GM12878 (cell line): ENCODE measurements at regions not wholly inside any gene's neighbourhood (a gene's known extent, or its start where the extent isn't known, plus 50 kb on each side); places are given as distances from the start of the nearest gene placed in this dataset.

Source experiments
- ATAC-seq: fragments of 200-7000 bp; cut with Tn5 transposase; 3 replicates; pipeline ENCODE4 v1.9.1; 2020; ENCODE audit warnings: mild to moderate bottlenecking, moderate library complexity
- BruUV-seq: library from RNA; stranded (reverse); fragments of 400-500 nt; replicated peaks from 2 replicates; lab custom pipeline; 2021; lab: Mats Ljungman, UMichigan
- CTCF ChIA-PET: fragments of 300-600 bp; sonication (Branson Sonifier 250); formaldehyde crosslinking; extraction: SDS; loops from one replicate; lab custom pipeline; 2021; ENCODE audit warnings: inconsistent platforms; lab: Yijun Ruan, JAX
- POLR2A ChIA-PET: fragments of 350-600 bp; formaldehyde crosslinking; extraction: SDS; loops from one replicate; lab custom pipeline; 2021; ENCODE audit warnings: inconsistent platforms; lab: Charles Lee
- RAD21 ChIA-PET: fragments of 300-600 bp; sonication (Branson Sonifier 250); formaldehyde crosslinking; loops from one replicate; lab custom pipeline; 2023; ENCODE audit warnings: antibody characterized with exemption; ENCODE audit not compliant: unreplicated experiment; lab: Charles Lee
- SMC1A ChIA-PET: fragments of 300-600 bp; sonication (Branson Sonifier 250); formaldehyde crosslinking; loops from one replicate; lab custom pipeline; 2023; ENCODE audit not compliant: unreplicated experiment, uncharacterized antibody; lab: Charles Lee
- DNase-seq: peaks from one replicate; pipeline ENCODE4 v3.0.0-alpha.2; 2011; ENCODE audit warnings: low read depth, low spot score
- FAIRE-seq: peaks from 3 replicates; lab custom pipeline; 2011; peaks lifted over from hg19 to GRCh38; lab: Jason Lieb, UNC
- H2AFZ ChIP-seq: 2 replicates; pipeline ENCODE4 v1.6.0; 2011; ENCODE audit warnings: low read depth, low read length, control low read depth; ENCODE audit not compliant: control insufficient read depth
- H3K27ac ChIP-seq: 2 replicates; pipeline ENCODE4 v1.5.1; 2011; ENCODE audit warnings: control low read depth; ENCODE audit not compliant: control insufficient read depth, insufficient read depth
- H3K27me3 ChIP-seq, 2 experiments: replicated peaks in 1 of 2; 2 replicates each; pipeline versions ENCODE4 v1.6.0 to v1.6.1; 2011; ENCODE audit warnings: low read length in 1 of 2; ENCODE audit not compliant: control insufficient read depth in 2 of 2, insufficient read depth in 2 of 2
- H3K36me3 ChIP-seq, 2 experiments: 2 replicates each; pipeline ENCODE4 v1.5.1; 2011; ENCODE audit warnings: low read length in 1 of 2; ENCODE audit not compliant: control insufficient read depth in 2 of 2, insufficient read depth in 2 of 2
- H3K4me1 ChIP-seq: 2 replicates; pipeline ENCODE4 v1.6.1; 2011; ENCODE audit warnings: mild to moderate bottlenecking, low read length, moderate library complexity, mixed read lengths; ENCODE audit not compliant: control insufficient read depth, insufficient read depth
- H3K4me2 ChIP-seq: 2 replicates; pipeline ENCODE4 v1.6.0; 2011; ENCODE audit warnings: control low read depth; ENCODE audit not compliant: control insufficient read depth, insufficient read depth
- H3K4me3 ChIP-seq: fragments of 200-600 bp; sonication (generic); 2 replicates; pipeline ENCODE4 v1.5.1; 2016
- H3K79me2 ChIP-seq: 2 replicates; pipeline ENCODE4 v1.6.0; 2011; ENCODE audit warnings: low read length; ENCODE audit not compliant: control insufficient read depth, insufficient read depth
- H3K9ac ChIP-seq: 2 replicates; pipeline ENCODE4 v1.8.0; 2011; ENCODE audit warnings: low read length, control low read depth, mixed read lengths; ENCODE audit not compliant: control insufficient read depth, insufficient read depth
- H3K9me3 ChIP-seq: replicated peaks from 3 replicates; pipeline ENCODE4 v1.5.1; 2011; ENCODE audit warnings: mild to moderate bottlenecking, low read length; ENCODE audit not compliant: control insufficient read depth, insufficient read depth
- H4K20me1 ChIP-seq: 2 replicates; pipeline ENCODE4 v1.6.0; 2011; ENCODE audit not compliant: control insufficient read depth, insufficient read depth
- CHD1 ChIP-seq: IDR thresholded peaks from 2 replicates; pipeline ENCODE4 v1.6.1; 2012; ENCODE audit warnings: low read depth, low read length, improper control_type of control experiment
- ELK1 ChIP-seq: IDR thresholded peaks from 2 replicates; pipeline ENCODE4 v1.6.1; 2012; ENCODE audit warnings: low read depth, low read length, improper control_type of control experiment
- IRF5 ChIP-seq: fragments of 450-650 bp; IDR thresholded peaks from 2 replicates; pipeline ENCODE4 v1.6.1; 2017; ENCODE audit warnings: borderline replicate concordance
- KDM1A ChIP-seq: fragments of 200-600 bp; sonication (generic); IDR thresholded peaks from 2 replicates; pipeline ENCODE4 v1.6.1; 2016; ENCODE audit warnings: borderline replicate concordance
- LARP7 ChIP-seq: fragments of 450-650 bp; IDR thresholded peaks from 2 replicates; pipeline ENCODE4 v1.6.1; 2017; ENCODE audit warnings: mild to moderate bottlenecking
- NBN ChIP-seq: fragments of 450-650 bp; IDR thresholded peaks from 2 replicates; pipeline ENCODE4 v1.6.1; 2016
- NKRF ChIP-seq: fragments of 450-650 bp; conservative IDR thresholded peaks from 2 replicates; pipeline ENCODE4 v1.6.1; 2017; ENCODE audit warnings: mild to moderate bottlenecking, moderate library complexity
- RFX5 ChIP-seq: IDR thresholded peaks from 2 replicates; pipeline ENCODE4 v1.6.1; 2011; ENCODE audit warnings: low read depth, low read length, improper control_type of control experiment
- RUNX3 ChIP-seq: IDR thresholded peaks from 2 replicates; pipeline ENCODE4 v1.6.1; 2012; ENCODE audit warnings: low read length, inconsistent platforms
- ZSCAN29 ChIP-seq: fragments of 450-650 bp; IDR thresholded peaks from 2 replicates; pipeline ENCODE4 v1.6.1; 2017; ENCODE audit warnings: mild to moderate bottlenecking, moderate library complexity
- WGBS: methylation state at CpG from one replicate; pipeline ENCODE4 v1.1.6; 2016; ENCODE audit warnings: low lambda C conversion rate; ENCODE audit not compliant: insufficient replicate concordance, insufficient coverage; ENCODE audit errors: missing lambda C conversion rate; 5-methylcytosine and 5-hydroxymethylcytosine counted together
- in situ Hi-C: fragments of 300-500 bp; cut with MboI; formaldehyde crosslinking; loops from 9 replicates; pipeline ENCODE4 v1.14.3; 2018; ENCODE audit warnings: mixed read lengths
- intact Hi-C: fragments of 100-400 bp; cut with micrococcal nuclease; formaldehyde crosslinking; loops from one replicate; pipeline ENCODE4 v1.14.2; 2022; ENCODE audit not compliant: unreplicated experiment
- TF ChIP-seq, protein P1 (sequence below): fragments of 450-650 bp; IDR thresholded peaks from 2 replicates; pipeline ENCODE4 v1.6.1; 2017; ENCODE audit warnings: antibody characterized with exemption, mild to moderate bottlenecking, moderate library complexity
- TF ChIP-seq, protein P2 (sequence below): fragments of 450-650 bp; formaldehyde crosslinking; IDR thresholded peaks from 2 replicates; pipeline ENCODE4 v1.5.0; 2022; ENCODE audit warnings: mild to moderate bottlenecking, missing genetic modification characterization

GRCh38 chr3:144831955-144832716 lies 860.5 kb downstream of the DIPK2A start (continued):
- TF ChIP-seq IRF5 (no peak), RFX5 (no peak)
- TF ChIP-seq, protein P1, sequence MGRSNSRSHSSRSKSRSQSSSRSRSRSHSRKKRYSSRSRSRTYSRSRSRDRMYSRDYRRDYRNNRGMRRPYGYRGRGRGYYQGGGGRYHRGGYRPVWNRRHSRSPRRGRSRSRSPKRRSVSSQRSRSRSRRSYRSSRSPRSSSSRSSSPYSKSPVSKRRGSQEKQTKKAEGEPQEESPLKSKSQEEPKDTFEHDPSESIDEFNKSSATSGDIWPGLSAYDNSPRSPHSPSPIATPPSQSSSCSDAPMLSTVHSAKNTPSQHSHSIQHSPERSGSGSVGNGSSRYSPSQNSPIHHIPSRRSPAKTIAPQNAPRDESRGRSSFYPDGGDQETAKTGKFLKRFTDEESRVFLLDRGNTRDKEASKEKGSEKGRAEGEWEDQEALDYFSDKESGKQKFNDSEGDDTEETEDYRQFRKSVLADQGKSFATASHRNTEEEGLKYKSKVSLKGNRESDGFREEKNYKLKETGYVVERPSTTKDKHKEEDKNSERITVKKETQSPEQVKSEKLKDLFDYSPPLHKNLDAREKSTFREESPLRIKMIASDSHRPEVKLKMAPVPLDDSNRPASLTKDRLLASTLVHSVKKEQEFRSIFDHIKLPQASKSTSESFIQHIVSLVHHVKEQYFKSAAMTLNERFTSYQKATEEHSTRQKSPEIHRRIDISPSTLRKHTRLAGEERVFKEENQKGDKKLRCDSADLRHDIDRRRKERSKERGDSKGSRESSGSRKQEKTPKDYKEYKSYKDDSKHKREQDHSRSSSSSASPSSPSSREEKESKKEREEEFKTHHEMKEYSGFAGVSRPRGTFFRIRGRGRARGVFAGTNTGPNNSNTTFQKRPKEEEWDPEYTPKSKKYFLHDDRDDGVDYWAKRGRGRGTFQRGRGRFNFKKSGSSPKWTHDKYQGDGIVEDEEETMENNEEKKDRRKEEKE = no peak

DNA sequence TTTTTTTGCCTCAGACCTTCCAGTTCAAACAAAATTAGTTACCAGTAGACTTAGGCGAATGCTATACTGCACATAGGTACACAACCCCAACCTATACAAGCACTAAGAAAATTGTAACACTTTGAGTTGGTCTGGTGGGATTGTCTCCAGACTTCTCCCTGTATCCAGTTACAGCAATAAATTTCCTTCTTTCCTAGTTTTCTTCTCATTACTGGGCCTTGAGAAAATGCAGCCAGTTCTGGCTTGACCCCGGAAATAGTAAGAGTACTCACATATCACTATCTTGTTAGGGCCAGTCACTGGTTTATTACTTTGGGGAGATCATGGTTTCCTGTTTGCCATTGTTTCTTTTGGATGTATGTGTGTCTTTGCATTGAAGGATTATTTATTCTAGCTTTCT lies 868.4 kb downstream of the DIPK2A start:
- 17% methylated on average over 2 of the region's 2 CpGs for WGBS
- in situ Hi-C loops (no loop called here), intact Hi-C loops (no loop called here)
- ChIA-PET SMC1A (no interaction called here), CTCF (no interaction called here), RAD21 (no interaction called here), POLR2A (no interaction called here)
- Histone ChIP-seq H3K27ac (no peak overlapping the region), H3K4me2 (no peak overlapping the region), H3K9me3 (no peaks in the 10 kb centered on the region; the same call in 2 of the 3 replicates), H3K27me3 (no peaks in the 10 kb centered on the region), H3K79me2 (no peaks in the 10 kb centered on the region), H3K4me3 (no peak overlapping the region), H3K36me3 (no peaks in the 10 kb centered on the region), H4K20me1 (no peaks in the 10 kb centered on the region), H2AFZ (no peak overlapping the region), H3K4me1 (no peaks in the 10 kb centered on the region), H3K9ac (no peak overlapping the region)
- BruUV-seq = no TSS peak
- no peak for DNase-seq
- no peak for FAIRE-seq
- ATAC-seq = no peak
- no peak for TF ChIP-seq ELK1
- TF ChIP-seq NKRF = no peak
- no peak for TF ChIP-seq ZSCAN29
- no peak for TF ChIP-seq CHD1
- no peak for TF ChIP-seq RUNX3
- no peak for TF ChIP-seq KDM1A
- TF ChIP-seq NBN = no peak
- TF ChIP-seq, protein P2, sequence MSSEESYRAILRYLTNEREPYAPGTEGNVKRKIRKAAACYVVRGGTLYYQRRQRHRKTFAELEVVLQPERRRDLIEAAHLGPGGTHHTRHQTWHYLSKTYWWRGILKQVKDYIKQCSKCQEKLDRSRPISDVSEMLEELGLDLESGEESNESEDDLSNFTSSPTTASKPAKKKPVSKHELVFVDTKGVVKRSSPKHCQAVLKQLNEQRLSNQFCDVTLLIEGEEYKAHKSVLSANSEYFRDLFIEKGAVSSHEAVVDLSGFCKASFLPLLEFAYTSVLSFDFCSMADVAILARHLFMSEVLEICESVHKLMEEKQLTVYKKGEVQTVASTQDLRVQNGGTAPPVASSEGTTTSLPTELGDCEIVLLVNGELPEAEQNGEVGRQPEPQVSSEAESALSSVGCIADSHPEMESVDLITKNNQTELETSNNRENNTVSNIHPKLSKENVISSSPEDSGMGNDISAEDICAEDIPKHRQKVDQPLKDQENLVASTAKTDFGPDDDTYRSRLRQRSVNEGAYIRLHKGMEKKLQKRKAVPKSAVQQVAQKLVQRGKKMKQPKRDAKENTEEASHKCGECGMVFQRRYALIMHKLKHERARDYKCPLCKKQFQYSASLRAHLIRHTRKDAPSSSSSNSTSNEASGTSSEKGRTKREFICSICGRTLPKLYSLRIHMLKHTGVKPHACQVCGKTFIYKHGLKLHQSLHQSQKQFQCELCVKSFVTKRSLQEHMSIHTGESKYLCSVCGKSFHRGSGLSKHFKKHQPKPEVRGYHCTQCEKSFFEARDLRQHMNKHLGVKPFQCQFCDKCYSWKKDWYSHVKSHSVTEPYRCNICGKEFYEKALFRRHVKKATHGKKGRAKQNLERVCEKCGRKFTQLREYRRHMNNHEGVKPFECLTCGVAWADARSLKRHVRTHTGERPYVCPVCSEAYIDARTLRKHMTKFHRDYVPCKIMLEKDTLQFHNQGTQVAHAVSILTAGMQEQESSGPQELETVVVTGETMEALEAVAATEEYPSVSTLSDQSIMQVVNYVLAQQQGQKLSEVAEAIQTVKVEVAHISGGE = no peak
- no peak for TF ChIP-seq LARP7
